ENCODE measurements at regions not wholly inside any gene's neighbourhood (a gene's known extent, or its start where the extent isn't known, plus 50 kb on each side); places are given as distances from the start of the nearest gene placed in this dataset.

DNA sequence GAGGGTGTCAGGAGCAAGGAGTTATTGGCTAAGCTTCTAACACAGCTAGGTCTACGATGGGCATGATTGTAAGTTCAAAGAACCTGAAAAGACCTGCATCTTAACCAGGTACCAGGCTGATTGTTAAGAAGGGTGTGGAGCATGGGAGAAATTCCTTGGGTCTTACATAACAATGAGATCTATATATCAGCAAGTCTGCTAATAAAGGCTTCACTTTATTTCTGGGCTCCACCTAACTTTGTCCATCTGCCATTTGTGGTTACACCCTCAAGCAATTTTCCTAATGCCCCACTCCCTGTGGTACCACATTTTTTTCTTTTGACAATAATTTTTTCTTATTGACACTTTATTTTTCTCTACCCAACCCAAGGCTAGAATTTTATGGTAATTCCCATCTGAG, 223.5 kb upstream of the JAG1 start:
- Mint-ChIP-seq H3K4me3 (no peak overlapping the region), H3K9me3 (no peaks in the 10 kb centered on the region), H3K4me1 (peaks cover 2% of the 10 kb centered on the region; the same call in 1 of the 3 replicates), H3K36me3 (ENCODE audit: low read depth) (no peaks in the 10 kb centered on the region), H3K27ac (no peak overlapping the region), H3K27me3 (ENCODE audit: insufficient read depth, low read depth, poor library complexity) (peaks cover 2% of the 10 kb centered on the region)
- Histone ChIP-seq H3K9me2 (ENCODE audit: insufficient read depth) (peaks cover 4% of the 10 kb centered on the region; the same call in 1 of the 2 replicates), H4K20me1 (replicated peaks; ENCODE audit: insufficient read depth) (no peaks in the 10 kb centered on the region), H3K36me3 (ENCODE audit: insufficient read depth) (no peaks in the 10 kb centered on the region), H3K4me3 (no peak overlapping the region), H3K27me3 (ENCODE audit: insufficient read depth) (no peaks in the 10 kb centered on the region), H3K4me1 (ENCODE audit: insufficient read depth) (no peaks in the 10 kb centered on the region), H3F3A (replicated peaks; ENCODE audit: low read depth) (no peaks in the 10 kb centered on the region), H3K27ac (ENCODE audit: low read depth) (no peak overlapping the region), H3K79me2 (replicated peaks; ENCODE audit: insufficient read depth) (no peaks in the 10 kb centered on the region), H3K4me2 (no peak overlapping the region), H2AFZ (no peak overlapping the region)
- ATAC-seq: no peak
- no peak for DNase-seq (ENCODE audit: low spot score)
- no peak for TF ChIP-seq EZH2phosphoT487 (IDR thresholded peaks at IDR 0.05; ENCODE audit: unreplicated experiment)
- TF ChIP-seq CREB1 (CRISPR knock-in tag; IDR thresholded peaks at IDR 0.05; ENCODE audit: low read depth): no peak
- no peak for TF ChIP-seq ETS1 (IDR thresholded peaks at IDR 0.05)
- TF ChIP-seq NANOG (IDR thresholded peaks at IDR 0.05; ENCODE audit: borderline replicate concordance): no peak
- TF ChIP-seq JUNB (IDR thresholded peaks at IDR 0.05; ENCODE audit: unreplicated experiment): no peak
- TF ChIP-seq POLR2AphosphoS5 (IDR thresholded peaks at IDR 0.05; ENCODE audit: low read depth): no peak
- TF ChIP-seq, protein P1, sequence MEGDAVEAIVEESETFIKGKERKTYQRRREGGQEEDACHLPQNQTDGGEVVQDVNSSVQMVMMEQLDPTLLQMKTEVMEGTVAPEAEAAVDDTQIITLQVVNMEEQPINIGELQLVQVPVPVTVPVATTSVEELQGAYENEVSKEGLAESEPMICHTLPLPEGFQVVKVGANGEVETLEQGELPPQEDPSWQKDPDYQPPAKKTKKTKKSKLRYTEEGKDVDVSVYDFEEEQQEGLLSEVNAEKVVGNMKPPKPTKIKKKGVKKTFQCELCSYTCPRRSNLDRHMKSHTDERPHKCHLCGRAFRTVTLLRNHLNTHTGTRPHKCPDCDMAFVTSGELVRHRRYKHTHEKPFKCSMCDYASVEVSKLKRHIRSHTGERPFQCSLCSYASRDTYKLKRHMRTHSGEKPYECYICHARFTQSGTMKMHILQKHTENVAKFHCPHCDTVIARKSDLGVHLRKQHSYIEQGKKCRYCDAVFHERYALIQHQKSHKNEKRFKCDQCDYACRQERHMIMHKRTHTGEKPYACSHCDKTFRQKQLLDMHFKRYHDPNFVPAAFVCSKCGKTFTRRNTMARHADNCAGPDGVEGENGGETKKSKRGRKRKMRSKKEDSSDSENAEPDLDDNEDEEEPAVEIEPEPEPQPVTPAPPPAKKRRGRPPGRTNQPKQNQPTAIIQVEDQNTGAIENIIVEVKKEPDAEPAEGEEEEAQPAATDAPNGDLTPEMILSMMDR (conservative IDR thresholded peaks at IDR 0.05; ENCODE audit: low read depth in 2 of 2): no peak
- no peak for TF ChIP-seq ZNF462 (CRISPR knock-in tag; IDR thresholded peaks at IDR 0.05)
- TF ChIP-seq ZNF114 (CRISPR knock-in tag; IDR thresholded peaks at IDR 0.05): no peak
- TF ChIP-seq STAT1 (IDR thresholded peaks at IDR 0.05; ENCODE audit: unreplicated experiment): no peak
- no peak for TF ChIP-seq ZNF331 (CRISPR knock-in tag; IDR thresholded peaks at IDR 0.05; ENCODE audit: low read depth)
- no peak for TF ChIP-seq EZH2 (IDR thresholded peaks at IDR 0.05; ENCODE audit: low read depth, unreplicated experiment)

Data from GM23338 (cell line).